HEK293T (cell line): ENCODE measurements at regions not wholly inside any gene's neighbourhood (a gene's known extent, or its start where the extent isn't known, plus 50 kb on each side); places are given as distances from the start of the nearest gene placed in this dataset.

ENCODE experiments used
- FOXM1 ChIP-seq: fragments of 450-650 bp; IDR thresholded peaks from 2 replicates; pipeline ENCODE4 v1.6.1; 2017; ENCODE audit warnings: mild to moderate bottlenecking, borderline replicate concordance
- HDGF ChIP-seq: fragments of 450-650 bp; IDR thresholded peaks from 2 replicates; pipeline ENCODE4 v1.6.1; 2017; ENCODE audit warnings: antibody characterized with exemption, borderline replicate concordance
- TARDBP ChIP-seq: fragments of 450-650 bp; IDR thresholded peaks from 2 replicates; pipeline ENCODE4 v1.6.1; 2016

DNA sequence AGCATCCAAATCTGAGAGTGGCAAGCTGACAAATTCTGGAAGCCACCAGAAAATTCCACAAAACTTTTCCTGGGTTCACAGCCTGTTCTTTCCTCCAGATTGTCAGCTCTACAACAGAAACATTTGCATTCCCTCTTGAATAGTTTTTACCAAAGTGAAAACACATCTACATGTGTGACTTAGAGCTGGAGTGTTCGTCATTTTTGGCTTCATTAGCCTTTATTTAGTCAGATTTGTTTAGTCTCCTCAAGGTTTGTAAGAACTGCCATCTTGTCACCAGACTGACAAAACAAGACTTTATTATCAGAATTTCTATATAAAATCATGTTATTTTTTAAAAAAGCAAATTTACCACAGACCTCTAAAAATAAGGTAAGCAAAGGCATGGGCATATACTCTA is 347.3 kb downstream of the TRIM36 start:
- TF ChIP-seq FOXM1 (no peak), TARDBP (no peak), HDGF (no peak)
